ENCODE measurements at regions not wholly inside any gene's neighbourhood (a gene's known extent, or its start where the extent isn't known, plus 50 kb on each side); places are given as distances from the start of the nearest gene placed in this dataset.

GRCh38 chr12:107468182-107468581 lies 217.4 kb upstream of the PWP1 start:
- no peak for DNase-seq

DNA sequence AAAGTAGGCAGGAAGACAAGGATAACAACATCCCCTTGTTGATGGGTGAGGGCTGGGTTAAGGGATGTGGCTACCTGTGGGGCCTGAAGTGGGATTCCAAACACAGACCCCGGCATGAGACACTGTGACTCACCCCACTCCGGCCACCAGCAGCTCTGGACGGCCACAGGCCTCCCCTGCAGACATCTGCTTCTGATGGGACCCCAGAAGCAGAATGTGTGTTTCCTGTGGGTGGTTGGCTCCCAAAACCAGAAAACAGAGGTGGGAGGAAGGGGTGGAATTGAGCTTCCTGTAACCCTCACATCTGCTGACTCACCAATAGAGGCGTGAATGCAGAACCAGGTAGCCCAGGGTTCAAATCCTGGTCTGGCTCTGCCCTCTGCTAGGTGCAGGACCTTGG lies 216.6 kb upstream of the PWP1 start:
- DNase-seq, result no peak

GRCh38 chr12:107470645-107471044 lies 215.0 kb upstream of the PWP1 start:
- DNase-seq, result no peak

- DNase-seq, result no peak
Observed at GRCh38 chr12:107472308-107472707, 213.3 kb upstream of the PWP1 start.

- DNase-seq, result no peak
Observed at GRCh38 chr12:107474099-107474498, 211.5 kb upstream of the PWP1 start.

- DNase-seq, result no peak
Observed at GRCh38 chr12:107474639-107475539, 210.7 kb upstream of the PWP1 start.

- DNase-seq, result no peak
Observed at GRCh38 chr12:107475900-107476299, 209.7 kb upstream of the PWP1 start.

DNA sequence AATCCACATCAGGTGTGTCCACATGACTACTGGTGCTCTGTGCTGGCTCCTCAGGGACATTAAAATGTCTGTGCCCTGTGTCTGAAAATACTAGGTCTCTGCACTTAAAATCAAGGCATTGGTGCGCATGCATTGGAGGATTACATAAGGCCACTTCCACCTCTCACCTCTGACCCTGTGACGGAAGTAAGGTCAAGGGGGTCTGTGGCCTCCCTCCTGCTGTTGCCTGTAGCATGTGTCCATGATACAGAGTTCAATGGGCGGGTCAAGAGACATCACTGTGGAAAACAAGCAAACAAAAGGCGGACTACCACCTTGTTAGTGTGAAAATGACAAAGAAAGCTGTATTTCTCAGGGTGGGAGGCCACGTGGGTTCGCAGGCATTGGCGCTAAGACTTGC lies 208.6 kb upstream of the PWP1 start:
- no peak for DNase-seq

GRCh38 chr12:107477947-107478610 lies 207.5 kb upstream of the PWP1 start:
- DNase-seq, result no peak

GRCh38 chr12:107478881-107479280 lies 206.7 kb upstream of the PWP1 start:
- DNase-seq, result no peak

DNA sequence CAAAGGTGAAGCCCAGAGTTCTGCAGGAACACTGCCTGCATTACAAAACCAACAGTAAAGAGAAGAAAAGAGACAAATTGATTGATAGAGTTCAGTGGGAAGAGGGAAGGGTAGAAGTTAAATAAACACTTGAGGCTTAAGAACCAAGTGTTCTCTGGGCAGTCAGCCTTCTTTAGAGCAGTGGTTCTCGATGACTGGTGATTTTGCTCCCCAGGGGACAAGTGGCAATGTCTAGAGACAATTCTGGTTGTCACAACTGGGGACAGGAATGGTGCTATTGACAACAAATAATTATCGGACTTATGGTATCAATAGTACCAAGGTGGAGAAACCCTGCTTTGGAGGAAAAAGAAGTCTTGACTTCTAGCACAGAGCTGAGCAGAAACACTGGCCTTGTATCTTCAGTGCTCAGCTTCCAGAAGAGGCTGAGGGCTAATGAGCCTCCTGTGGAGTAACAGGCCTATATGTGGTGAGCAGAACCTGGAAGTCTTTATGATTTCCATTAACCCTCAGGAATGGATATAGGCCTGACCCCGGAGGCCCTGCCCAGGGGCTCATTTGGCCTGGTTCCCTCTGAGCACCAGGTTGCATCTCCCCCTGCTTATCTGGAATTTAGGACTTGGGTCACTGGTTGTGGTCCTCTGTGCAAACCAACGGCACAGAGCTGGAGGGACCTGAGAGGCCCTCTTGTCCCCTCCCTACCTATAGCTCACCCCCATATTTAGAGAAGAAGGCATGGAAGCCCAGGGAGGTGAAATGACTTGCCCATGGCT lies 204.6 kb upstream of the PWP1 start:
- DNase-seq, result no peak

- no peak for DNase-seq
Observed at GRCh38 chr12:107484230-107484629, 201.4 kb upstream of the PWP1 start.

GRCh38 chr12:107484941-107485340 lies 200.7 kb upstream of the PWP1 start:
- no peak for DNase-seq

- no peak for DNase-seq
Observed at GRCh38 chr12:107485731-107486130, 199.9 kb upstream of the PWP1 start.

- no peak for DNase-seq
Observed at GRCh38 chr12:107486140-107486892, 199.3 kb upstream of the PWP1 start.

DNA sequence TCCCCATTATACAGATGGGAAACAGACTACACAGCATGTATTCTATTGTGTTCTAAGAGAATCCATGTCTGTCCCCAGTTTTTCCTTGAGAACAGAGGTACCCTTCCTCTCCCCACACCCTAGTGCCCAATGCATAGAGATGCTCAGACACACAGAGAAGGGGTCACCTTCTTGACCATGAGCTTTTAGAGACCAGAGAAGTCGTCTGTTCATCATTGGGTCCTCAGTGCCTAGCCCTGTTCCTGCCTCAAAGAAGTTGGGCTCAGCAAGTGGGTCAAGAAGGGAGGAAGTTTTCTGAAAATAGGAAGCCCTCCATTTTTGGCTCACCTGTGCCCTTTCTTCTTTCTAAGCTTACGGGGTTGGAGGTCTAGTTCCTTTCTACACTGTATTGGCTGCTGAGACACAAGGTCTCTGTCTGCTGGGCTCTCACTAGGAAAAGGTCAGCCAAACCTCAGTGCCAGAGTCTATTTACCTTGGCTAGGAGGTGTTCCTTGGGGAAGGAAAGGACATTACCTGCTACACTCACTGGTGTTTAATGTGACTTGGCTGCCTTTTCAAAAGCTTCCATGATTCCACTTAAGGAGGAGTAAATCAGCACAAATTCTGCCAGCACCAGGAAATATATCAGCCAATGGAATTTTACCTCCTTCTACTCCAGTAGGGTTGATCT lies 198.5 kb upstream of the PWP1 start:
- no peak for DNase-seq

DNA sequence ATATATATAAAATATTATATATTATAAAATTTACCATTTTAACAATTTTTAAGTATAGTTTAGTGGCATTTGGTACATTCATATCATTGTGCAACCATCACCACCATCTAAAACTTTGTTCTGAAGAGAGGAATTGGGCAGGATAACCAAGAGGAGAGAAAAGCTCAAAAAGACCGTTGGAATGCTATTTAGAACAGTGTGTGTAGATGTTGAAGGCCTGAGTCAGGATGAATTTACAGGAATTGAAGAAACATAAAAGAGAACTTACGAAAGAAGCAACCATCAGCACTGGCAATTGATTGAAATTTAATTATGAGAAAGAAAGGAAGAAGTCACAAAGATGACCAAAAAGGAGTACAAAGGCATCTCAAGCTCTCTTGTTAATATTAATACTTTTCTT lies 196.9 kb upstream of the PWP1 start:
- DNase-seq, result no peak

GRCh38 chr12:107490010-107490409 lies 195.6 kb upstream of the PWP1 start:
- no peak for DNase-seq

DNA sequence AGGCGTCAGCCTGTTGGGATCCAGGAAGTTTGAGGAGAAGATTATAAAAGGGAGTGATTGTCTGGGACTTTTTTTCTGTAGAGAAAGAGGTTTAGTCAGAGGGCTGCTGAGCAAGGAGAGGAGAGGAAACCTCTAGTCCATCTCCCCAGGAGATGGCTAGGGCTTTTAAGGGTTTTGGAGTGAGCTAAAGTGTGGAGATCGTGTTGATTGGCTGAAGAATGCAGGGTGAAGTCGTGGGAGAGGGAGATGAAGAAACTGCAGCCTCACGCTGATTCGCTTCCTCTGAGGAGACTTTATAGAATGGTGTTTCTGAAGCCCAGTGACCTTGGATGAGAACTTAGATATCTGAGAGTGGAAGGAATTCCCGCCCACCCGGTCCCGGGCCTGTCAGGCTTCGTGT lies 193.7 kb upstream of the PWP1 start:
- no peak for DNase-seq

GRCh38 chr12:107492393-107493134 lies 193.0 kb upstream of the PWP1 start:
- no peak for DNase-seq

DNA sequence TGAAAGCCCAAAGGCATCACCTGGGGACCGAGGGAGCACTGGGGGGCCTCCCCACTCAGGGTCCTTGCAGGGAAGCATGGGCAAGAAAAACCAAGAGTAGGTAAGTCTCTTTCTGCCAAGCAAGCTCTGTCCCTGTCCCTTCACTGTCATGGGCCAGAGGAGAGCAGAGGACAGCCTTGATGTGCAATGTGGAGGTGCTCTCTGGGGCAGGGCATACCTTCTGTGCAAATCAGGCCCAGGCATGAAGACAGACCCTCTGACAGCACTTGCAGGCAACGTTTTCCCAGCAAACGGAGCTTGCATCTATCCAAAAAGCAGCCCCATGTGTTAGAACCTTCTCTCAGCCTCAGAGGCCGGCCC lies 192.5 kb upstream of the PWP1 start:
- DNase-seq, result no peak

All from muscle of back (tissue), 3 donors.